Hippocampal formation (tissue), 2 donors: ENCODE measurements at regions not wholly inside any gene's neighbourhood (a gene's known extent, or its start where the extent isn't known, plus 50 kb on each side); places are given as distances from the start of the nearest gene placed in this dataset.
"Not testable (repeated sequence)": the region's sequence is repeated elsewhere in the genome, so short reads cannot be mapped to it uniquely, and the experiment has no call there.

Source experiments
- DNase-seq, 2 donors: peaks; one replicate each; lab custom pipeline; 2025; lab: John Stamatoyannopoulos, UW

DNA sequence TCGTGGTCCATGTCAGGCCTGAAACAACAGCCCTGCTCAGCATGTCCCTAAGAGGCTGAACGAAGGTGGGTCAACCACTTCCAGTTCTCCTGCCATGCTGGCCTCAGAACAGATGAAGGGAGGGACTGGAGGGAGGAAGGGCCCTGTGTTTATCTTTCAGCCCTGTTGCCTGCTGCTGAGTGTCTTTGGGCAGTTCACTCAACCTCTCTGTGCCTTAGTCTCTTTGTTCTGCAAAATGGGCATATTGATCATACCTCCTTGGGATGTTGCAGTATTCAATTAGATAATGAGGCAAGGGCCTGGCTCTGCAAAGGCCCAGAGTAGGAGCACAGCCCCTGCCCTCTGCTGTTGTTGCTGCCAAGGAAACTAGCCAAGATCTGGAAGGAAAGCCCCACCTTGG is 207.5 kb downstream of the MN1 start:
- no peak for DNase-seq

- DNase-seq, result no peak
Measured at GRCh38 chr22:27594474-27595134, 207.0 kb downstream of the MN1 start.

GRCh38 chr22:27596133-27596870 is 205.3 kb downstream of the MN1 start:
- DNase-seq, result no peak

- no peak for DNase-seq
Measured at GRCh38 chr22:27597703-27598444, 203.7 kb downstream of the MN1 start.

- DNase-seq, result no peak
Measured at GRCh38 chr22:27598792-27599191, 202.8 kb downstream of the MN1 start.

- no peak for DNase-seq
Measured at GRCh38 chr22:27601195-27601594, 200.4 kb downstream of the MN1 start.

GRCh38 chr22:27602390-27602789 is 199.2 kb downstream of the MN1 start:
- DNase-seq, result no peak

- no peak for DNase-seq
Measured at GRCh38 chr22:27603111-27603799, 198.3 kb downstream of the MN1 start.

DNA sequence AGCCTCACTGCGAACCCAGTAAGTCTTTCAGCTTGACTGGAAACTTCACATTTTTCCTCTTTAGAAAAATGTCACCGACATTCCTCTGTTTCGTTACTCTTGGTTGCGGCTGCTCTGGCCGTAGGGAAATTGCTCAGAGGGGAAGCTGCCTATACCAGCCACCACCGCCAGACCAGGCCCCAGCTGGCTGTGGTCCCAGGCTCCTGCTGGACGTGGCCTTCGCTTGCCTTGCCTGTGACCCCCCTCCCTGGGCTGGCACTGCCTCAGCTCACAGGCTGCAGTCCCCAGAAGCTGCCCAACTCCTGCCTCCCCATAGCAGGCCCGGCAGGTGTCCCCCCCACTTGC is 197.8 kb downstream of the MN1 start:
- no peak for DNase-seq

DNA sequence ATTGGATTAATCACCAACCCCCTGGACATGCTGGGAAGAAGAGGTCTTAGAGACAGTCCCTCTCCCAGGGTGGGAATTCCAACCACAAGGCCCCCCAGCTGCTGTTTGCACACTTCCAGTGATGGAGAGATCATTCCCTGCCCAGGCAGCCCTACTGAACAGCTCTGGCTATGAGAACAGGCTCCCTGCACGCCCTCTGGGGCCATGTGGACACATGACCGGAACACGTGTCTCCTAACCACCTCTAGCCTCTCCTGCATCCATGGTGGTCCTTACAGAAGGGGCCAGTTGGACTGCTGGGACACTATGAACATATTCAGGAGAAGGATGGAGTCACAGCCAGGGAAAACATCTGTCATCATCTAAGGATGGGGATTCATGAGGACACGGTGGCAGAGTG is 196.2 kb downstream of the MN1 start:
- no peak for DNase-seq

- DNase-seq, result not testable (repeated sequence)
Measured at GRCh38 chr22:27607750-27608149, 193.8 kb downstream of the MN1 start.

DNA sequence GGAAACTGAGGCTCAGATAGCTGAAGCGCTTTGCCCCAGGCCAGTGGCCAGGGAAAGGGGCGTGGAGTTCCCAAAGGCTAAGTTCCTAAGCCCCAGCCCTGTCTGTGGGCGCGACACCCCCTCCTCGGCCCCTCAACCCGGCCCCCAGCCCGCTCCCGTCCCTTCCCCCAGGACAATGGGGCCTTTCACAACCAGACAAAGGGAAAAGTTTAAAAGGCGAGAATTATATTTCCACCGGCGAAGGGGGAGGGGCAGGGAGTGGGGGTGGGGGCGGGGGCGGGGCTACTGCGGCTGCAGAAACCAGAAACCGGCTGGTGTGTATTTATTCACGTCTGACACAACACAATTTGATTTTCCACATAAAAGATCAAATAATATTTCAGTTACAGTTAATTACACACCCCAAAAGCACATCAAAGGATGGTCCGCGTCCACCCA is 192.1 kb downstream of the MN1 start:
- peak in 1 of 2 donors; percentile 17 for DNase-seq

DNA sequence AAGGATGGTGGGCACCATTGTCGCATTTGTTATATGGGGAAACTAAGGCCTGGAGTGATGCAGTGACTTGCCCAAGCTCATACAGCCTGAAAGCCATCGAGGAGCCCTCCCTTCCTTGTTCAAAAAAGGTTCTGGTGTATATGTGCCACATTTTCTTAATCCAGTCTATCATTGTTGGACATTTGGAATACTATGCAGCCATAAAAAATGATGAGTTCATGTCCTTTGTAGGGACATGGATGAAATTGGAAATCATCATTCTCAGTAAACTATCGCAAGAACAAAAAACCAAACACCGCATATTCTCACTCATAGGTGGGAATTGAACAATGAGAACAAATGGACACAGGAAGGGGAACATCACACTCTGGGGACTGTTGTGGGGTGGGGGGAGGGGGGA is 191.4 kb downstream of the MN1 start:
- not testable (repeated sequence) for DNase-seq

GRCh38 chr22:27610863-27611786 is 190.4 kb downstream of the MN1 start:
- DNase-seq, result no peak

- DNase-seq, result no peak
Measured at GRCh38 chr22:27612115-27612514, 189.4 kb downstream of the MN1 start.

DNA sequence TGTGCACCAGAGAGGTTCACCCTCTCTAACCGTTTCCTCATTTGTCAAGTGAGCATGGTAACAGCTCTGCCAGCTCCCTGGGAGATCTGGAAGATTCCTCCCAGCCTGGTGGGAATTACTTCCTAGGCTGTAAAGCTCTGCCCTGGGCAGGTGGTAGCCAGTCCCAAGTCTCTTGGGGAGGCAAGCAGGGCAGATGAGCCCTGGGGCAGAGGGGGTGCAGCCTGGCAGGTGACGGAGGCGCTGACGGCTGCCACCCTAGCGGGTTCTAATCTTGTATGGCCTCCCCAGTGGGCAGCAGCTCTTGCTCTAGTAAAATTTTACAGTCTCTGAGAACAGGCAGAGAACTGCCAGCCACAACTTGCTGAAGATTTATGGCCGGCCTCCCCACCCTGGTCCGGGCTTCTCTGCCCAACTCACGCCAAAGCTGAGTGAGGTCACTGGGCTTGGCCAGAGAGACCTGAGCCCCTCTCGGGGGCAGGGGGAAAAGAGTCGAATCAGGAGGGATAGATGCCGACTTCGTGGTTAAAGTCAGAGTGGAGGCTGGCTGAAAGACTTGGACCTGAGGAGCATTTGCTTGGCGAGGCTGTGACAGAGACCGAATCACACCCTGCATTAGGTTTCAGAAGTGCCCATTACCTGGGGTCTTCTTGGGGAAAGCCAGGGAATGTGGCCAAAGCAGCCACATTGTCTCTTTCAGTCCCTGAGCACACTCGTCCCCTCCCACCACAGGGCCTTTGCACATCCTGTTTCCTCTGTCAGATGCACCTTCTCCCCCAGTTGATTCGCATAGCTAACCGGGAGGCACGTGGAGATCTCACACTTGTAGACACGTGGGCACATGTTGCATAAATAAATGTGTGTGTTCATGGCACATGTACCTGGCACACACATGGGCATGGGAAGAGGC is 188.2 kb downstream of the MN1 start:
- DNase-seq, result no peak

- DNase-seq, result no peak
Measured at GRCh38 chr22:27614006-27614649, 187.4 kb downstream of the MN1 start.

GRCh38 chr22:27614650-27615007 is 186.9 kb downstream of the MN1 start:
- no peak for DNase-seq

DNA sequence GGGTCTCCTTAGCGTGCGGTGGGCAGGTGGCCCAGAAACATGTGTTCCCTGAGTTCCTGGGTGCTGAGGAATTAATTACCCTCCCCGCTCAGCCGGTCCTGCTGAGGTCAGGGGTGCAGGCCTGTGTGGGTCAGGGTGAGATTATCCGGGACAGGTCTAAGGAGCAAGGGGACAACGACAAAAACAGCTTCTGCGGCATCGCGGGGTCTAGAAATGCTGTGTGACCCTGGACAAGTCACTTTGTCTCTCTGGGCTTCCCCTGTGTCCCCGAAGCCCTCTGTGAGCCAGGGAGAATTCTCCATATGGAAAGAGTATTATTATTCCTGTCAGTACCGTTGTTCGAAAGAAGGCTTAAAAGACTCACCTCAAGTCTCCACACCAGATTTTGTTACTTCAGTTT is 186.1 kb downstream of the MN1 start:
- no peak for DNase-seq

DNA sequence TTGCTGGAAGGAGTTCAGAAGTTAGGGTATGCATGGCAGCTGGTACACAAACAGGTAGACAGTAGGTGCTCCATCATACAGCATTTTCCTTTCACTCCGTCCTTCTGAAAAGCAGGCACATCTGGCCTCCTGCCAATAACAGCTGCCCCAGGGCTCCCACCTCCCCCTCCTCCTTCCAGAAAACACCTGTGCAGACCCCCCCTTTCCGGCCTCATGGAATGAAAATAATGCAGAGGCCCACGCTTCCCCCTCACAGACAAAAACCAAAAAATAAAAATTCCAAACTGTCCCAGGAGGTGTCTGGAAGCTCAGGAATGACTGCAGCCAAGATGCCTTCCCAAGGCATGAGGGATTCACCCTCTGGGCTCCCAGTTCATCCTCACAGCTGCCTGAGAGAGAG is 185.5 kb downstream of the MN1 start:
- no peak for DNase-seq
